HG02840 (cell line): ENCODE measurements at regions not wholly inside any gene's neighbourhood (a gene's known extent, or its start where the extent isn't known, plus 50 kb on each side); places are given as distances from the start of the nearest gene placed in this dataset.
"Not testable (repeated sequence)": the region's sequence is repeated elsewhere in the genome, so short reads cannot be mapped to it uniquely, and the experiment has no call there.

Experiments
- ATAC-seq: cut with Tn5 transposase; IDR thresholded peaks from one replicate; pipeline ENCODE4 v1.9.1; 2021; ENCODE audit warnings: mild to moderate bottlenecking, moderate library complexity, moderate number of reproducible peaks; ENCODE audit not compliant: unreplicated experiment, low FRiP score

- ATAC-seq: peak; percentile 77
These were observed 82.9 kb downstream of the LAS1L start for GRCh38 chrX:65451663-65452062.

GRCh38 chrX:65420154-65420553, 114.4 kb downstream of the LAS1L start:
- no peak for ATAC-seq

- not testable (repeated sequence) for ATAC-seq
These were observed 126.9 kb downstream of the LAS1L start for GRCh38 chrX:65407662-65408061.

- no peak for ATAC-seq
These were observed 127.4 kb downstream of the LAS1L start for GRCh38 chrX:65407157-65407626.

- ATAC-seq: no peak
These were observed 128.1 kb downstream of the LAS1L start for GRCh38 chrX:65406532-65406931.

- no peak for ATAC-seq
These were observed 142.3 kb downstream of the LAS1L start for GRCh38 chrX:65392284-65392683.

- not testable (repeated sequence) for ATAC-seq
These were observed 145.5 kb downstream of the LAS1L start for GRCh38 chrX:65389120-65389519.
